ENCODE measurements at regions not wholly inside any gene's neighbourhood (a gene's known extent, or its start where the extent isn't known, plus 50 kb on each side); places are given as distances from the start of the nearest gene placed in this dataset.

GRCh38 chr5:83844449-83845068 lies 123.9 kb upstream of the HAPLN1 start:
- Histone ChIP-seq H3K27me3 (no peaks in the 10 kb centered on the region), H3K4me1 (peaks cover 2% of the 10 kb centered on the region; the same call in 1 of the 2 replicates), H3K9me3 (no peaks in the 10 kb centered on the region), H3K4me3 (ENCODE audit: low read depth, low read length) (no peak overlapping the region), H3K36me3 (no peaks in the 10 kb centered on the region)
- no peak for DNase-seq
- no peak for TF ChIP-seq CTCF (IDR thresholded peaks at IDR 0.05; ENCODE audit: low read depth, low read length)

GRCh38 chr5:83839788-83840187 lies 119.1 kb upstream of the HAPLN1 start:
- Histone ChIP-seq H3K4me3 (ENCODE audit: low read depth, low read length) (no peak overlapping the region), H3K27me3 (no peaks in the 10 kb centered on the region), H3K4me1 (peaks cover 19% of the 10 kb centered on the region; the same call in 1 of the 2 replicates), H3K9me3 (no peaks in the 10 kb centered on the region), H3K36me3 (no peaks in the 10 kb centered on the region)
- no peak for TF ChIP-seq CTCF (IDR thresholded peaks at IDR 0.05; ENCODE audit: low read depth, low read length)
- no peak for DNase-seq

- Histone ChIP-seq H3K36me3 (no peaks in the 10 kb centered on the region), H3K27me3 (no peaks in the 10 kb centered on the region), H3K4me1 (peaks cover 19% of the 10 kb centered on the region; the same call in 1 of the 2 replicates), H3K9me3 (no peaks in the 10 kb centered on the region), H3K4me3 (ENCODE audit: low read depth, low read length) (no peak overlapping the region)
- DNase-seq = no peak
- TF ChIP-seq CTCF (IDR thresholded peaks at IDR 0.05; ENCODE audit: low read depth, low read length) = no peak
Measured at GRCh38 chr5:83839256-83839655, 118.6 kb upstream of the HAPLN1 start.

GRCh38 chr5:83837265-83837907 lies 116.7 kb upstream of the HAPLN1 start:
- H3K36me3 ChIP-seq = no peaks in the 10 kb centered on the region
- no peaks in the 10 kb centered on the region for H3K27me3 ChIP-seq
- no peak for DNase-seq
- peaks cover 19% of the 10 kb centered on the region; the same call in 1 of the 2 replicates for H3K4me1 ChIP-seq
- TF ChIP-seq CTCF (IDR thresholded peaks at IDR 0.05; ENCODE audit: low read depth, low read length) = no peak
- H3K9me3 ChIP-seq = no peaks in the 10 kb centered on the region
- H3K4me3 ChIP-seq (ENCODE audit: low read depth, low read length) = no peak overlapping the region

- H3K4me1 ChIP-seq = peaks cover 15% of the 10 kb centered on the region; the same call in 1 of the 2 replicates
- no peaks in the 10 kb centered on the region for H3K36me3 ChIP-seq
- DNase-seq = no peak
- no peak overlapping the region for H3K4me3 ChIP-seq (ENCODE audit: low read depth, low read length)
- TF ChIP-seq CTCF (IDR thresholded peaks at IDR 0.05; ENCODE audit: low read depth, low read length) = no peak
- H3K27me3 ChIP-seq = no peaks in the 10 kb centered on the region
- H3K9me3 ChIP-seq = no peaks in the 10 kb centered on the region
Measured at GRCh38 chr5:83834306-83834705, 113.7 kb upstream of the HAPLN1 start.

- Histone ChIP-seq H3K9me3 (no peaks in the 10 kb centered on the region), H3K27me3 (no peaks in the 10 kb centered on the region), H3K36me3 (no peaks in the 10 kb centered on the region), H3K4me3 (ENCODE audit: low read depth, low read length) (no peak overlapping the region), H3K4me1 (no peaks in the 10 kb centered on the region)
- DNase-seq = no peak
- TF ChIP-seq CTCF (IDR thresholded peaks at IDR 0.05; ENCODE audit: low read depth, low read length) = no peak
Measured at GRCh38 chr5:83831834-83832233, 111.2 kb upstream of the HAPLN1 start.
